Sigmoid colon (tissue), 4 donors: ENCODE measurements at regions not wholly inside any gene's neighbourhood (a gene's known extent, or its start where the extent isn't known, plus 50 kb on each side); places are given as distances from the start of the nearest gene placed in this dataset.

Experiments used
- CTCF ChIP-seq, 4 experiments: fragments of 450-650 bp in 3 of 4; fragments of 200-600 bp in 1 of 4; IDR thresholded peaks; one replicate each; pipeline ENCODE4 v1.5.1; 2016 to 2019; ENCODE audit warnings: antibody characterized with exemption in 4 of 4, mild to moderate bottlenecking in 3 of 4, moderate library complexity in 2 of 4
- EP300 ChIP-seq, 4 donors: sonication (generic); formaldehyde crosslinking; IDR thresholded peaks; one replicate each; pipeline ENCODE4 v1.6.1; 2017; ENCODE audit warnings: antibody characterized with exemption in 4 of 4
- POLR2A ChIP-seq, 2 donors: fragments of 450-650 bp; IDR thresholded peaks; one replicate each; pipeline ENCODE4 v1.6.1; 2016; ENCODE audit warnings: antibody characterized with exemption in 2 of 2, mild to moderate bottlenecking in 2 of 2, moderate library complexity in 2 of 2

GRCh38 chr15:87408902-87409301 lies 847.6 kb downstream of the NTRK3 start:
- TF ChIP-seq EP300 (IDR thresholded peaks at IDR 0.05), result no peak
- no peak for TF ChIP-seq CTCF (IDR thresholded peaks at IDR 0.05)
- no peak for TF ChIP-seq POLR2A (IDR thresholded peaks at IDR 0.05)
